Muscle of leg (tissue), 3 donors: ENCODE measurements at regions not wholly inside any gene's neighbourhood (a gene's known extent, or its start where the extent isn't known, plus 50 kb on each side); places are given as distances from the start of the nearest gene placed in this dataset.
"Not testable (repeated sequence)": the region's sequence is repeated elsewhere in the genome, so short reads cannot be mapped to it uniquely, and the experiment has no call there.

Source experiments
- DNase-seq: peaks from one replicate; pipeline ENCODE4 v3.0.0; 2013
- H3K27ac ChIP-seq: one replicate; pipeline ENCODE4 v1.5.1; 2013; ENCODE audit warnings: mild to moderate bottlenecking, low read length, control low read depth
- H3K27me3 ChIP-seq: one replicate; pipeline ENCODE4 v1.6.1; 2013; ENCODE audit warnings: low read length; ENCODE audit not compliant: control insufficient read depth, insufficient read depth
- H3K36me3 ChIP-seq: one replicate; pipeline ENCODE4 v1.6.1; 2013; ENCODE audit warnings: low read length; ENCODE audit not compliant: control insufficient read depth, insufficient read depth
- H3K4me1 ChIP-seq: one replicate; pipeline ENCODE4 v1.6.1; 2013; ENCODE audit warnings: low read length; ENCODE audit not compliant: control insufficient read depth, insufficient read depth
- H3K4me3 ChIP-seq: one replicate; pipeline ENCODE4 v1.5.1; 2013; ENCODE audit warnings: low read length, control low read depth
- H3K9me3 ChIP-seq: replicated peaks from 2 replicates; pipeline ENCODE4 v1.6.1; 2013; ENCODE audit warnings: low read depth, low read length; ENCODE audit not compliant: control insufficient read depth
- WGBS: methylation state at CpG from one replicate; pipeline ENCODE4 v1.1.5; 2013; ENCODE audit warnings: missing lambda C conversion rate; ENCODE audit not compliant: insufficient coverage; 5-methylcytosine and 5-hydroxymethylcytosine counted together

DNA sequence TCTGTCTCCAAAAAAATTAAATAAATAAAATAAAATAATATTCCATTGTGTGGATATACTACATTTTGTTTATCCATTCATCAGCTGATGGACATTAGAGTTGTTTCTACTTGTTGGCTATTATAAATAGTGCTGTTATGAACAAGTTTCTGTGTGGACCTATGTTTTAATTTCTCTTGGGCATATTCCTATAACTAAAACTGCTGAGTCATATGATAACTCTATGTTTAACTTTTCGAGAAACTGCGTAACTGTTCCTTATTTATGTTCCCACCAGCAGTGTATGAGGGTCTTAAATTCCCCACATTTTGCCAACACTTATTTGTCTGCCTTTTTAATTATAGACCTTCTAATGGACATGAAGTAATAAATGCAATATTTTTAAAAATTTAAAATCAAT is 80.0 kb upstream of the XIST start:
- no peak overlapping the region for H3K4me3 ChIP-seq
- no peaks in the 10 kb centered on the region for H3K36me3 ChIP-seq
- no peaks in the 10 kb centered on the region for H3K9me3 ChIP-seq
- no CpG with 5 or more reads among the region's 2 CpGs for WGBS
- DNase-seq = no peak
- peaks cover 2% of the 10 kb centered on the region for H3K27me3 ChIP-seq
- H3K4me1 ChIP-seq = no peaks in the 10 kb centered on the region
- no peak overlapping the region for H3K27ac ChIP-seq

DNA sequence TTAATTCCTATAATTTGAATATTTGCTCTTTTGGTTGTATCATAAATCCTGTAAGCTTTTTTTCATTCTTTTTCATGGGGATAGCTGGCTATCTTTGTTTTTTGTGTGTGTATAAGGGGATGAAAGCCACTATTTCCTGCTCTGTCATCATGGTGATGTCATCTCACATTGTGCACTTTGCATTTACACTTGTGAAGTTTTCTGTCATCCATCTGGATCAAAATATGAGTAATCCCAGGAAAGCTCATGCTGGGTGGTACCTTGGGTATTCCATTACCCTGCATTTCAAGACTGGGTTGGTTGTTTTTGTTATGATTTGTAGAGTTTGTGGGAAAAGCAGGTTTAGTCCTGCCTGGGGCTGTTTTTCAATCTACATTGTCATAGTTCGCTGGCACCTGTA is 77.8 kb upstream of the XIST start:
- no peak for DNase-seq
- H3K27me3 ChIP-seq = peaks cover 1% of the 10 kb centered on the region
- H3K36me3 ChIP-seq = no peaks in the 10 kb centered on the region
- no peaks in the 10 kb centered on the region for H3K9me3 ChIP-seq
- WGBS = no CpG with 5 or more reads among the region's 1 CpG
- H3K27ac ChIP-seq = no peak overlapping the region
- no peaks in the 10 kb centered on the region for H3K4me1 ChIP-seq
- no peak overlapping the region for H3K4me3 ChIP-seq

DNA sequence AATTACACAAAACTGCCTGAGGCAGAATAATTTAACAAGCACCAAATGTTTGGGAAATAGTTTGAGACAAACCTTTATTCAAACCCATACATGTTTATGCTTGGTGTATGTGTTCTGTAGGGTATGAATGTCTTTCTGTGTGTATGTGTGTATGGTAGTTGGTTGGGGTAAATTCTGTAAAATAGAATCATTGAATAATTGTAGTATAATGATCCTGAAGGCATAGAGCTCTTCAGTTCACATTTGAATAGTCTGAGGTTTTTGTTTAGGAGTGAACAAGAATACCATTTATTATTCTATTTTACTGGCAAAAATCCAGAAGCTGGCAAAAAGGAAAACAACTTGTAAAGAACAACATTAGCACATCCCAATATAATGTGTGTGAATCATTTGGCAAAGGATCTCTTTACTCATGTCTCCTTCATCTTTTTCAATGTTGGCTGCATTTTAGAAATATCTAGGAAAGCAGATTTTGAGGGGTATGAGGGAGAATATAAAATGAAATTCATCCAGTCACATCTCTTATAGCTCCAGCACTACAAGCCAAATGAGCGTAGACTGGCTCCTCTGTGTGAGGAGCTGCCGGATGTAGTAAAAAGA is 70.4 kb upstream of the XIST start:
- H3K36me3 ChIP-seq = no peaks in the 10 kb centered on the region
- no CpG with 5 or more reads among the region's 2 CpGs for WGBS

DNA sequence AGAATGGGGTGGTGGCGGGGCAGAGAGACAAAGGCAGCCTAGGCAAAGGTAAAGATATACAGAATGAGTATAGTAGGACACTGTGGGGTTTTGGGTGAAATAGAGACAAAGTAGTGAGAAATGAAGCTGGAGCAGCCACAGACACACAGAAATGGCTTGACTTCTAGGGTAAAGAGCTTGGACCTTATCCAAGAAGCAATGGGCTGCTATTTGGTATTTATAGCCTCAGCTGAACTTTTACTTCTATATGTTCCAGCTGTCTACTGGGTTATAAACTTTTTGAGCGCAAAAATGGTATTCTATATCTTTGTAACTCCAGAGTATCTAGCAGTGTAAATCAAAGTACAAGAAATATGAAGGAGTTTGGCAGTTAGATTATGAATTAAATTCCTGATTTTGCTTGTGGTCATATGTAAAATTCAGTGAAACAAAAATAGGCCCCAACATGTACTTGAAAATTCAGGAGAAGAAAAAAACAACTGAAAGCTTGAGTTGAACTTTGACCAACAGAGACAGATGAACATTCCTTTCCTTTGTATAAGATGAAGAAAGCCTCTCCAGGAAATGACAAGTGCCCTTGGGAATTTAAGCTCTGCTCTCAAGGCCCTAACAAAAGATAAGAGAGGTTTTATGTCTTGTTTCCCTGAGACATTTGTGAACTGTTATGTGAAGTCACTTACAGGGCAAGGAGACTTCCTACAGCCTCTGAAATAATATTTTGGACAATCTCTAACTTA is 64.6 kb upstream of the XIST start:
- Histone ChIP-seq H3K27ac (no peak overlapping the region), H3K4me3 (no peak overlapping the region)
- peak; percentile 50 for DNase-seq

More for the DNA sequence above, 70.4 kb upstream of the XIST start:
- DNase-seq = no peak
- no peaks in the 10 kb centered on the region for H3K9me3 ChIP-seq
- no peak overlapping the region for H3K27ac ChIP-seq
- peaks cover 6% of the 10 kb centered on the region for H3K27me3 ChIP-seq
- H3K4me3 ChIP-seq = no peak overlapping the region
- H3K4me1 ChIP-seq = peaks cover 2% of the 10 kb centered on the region

DNA sequence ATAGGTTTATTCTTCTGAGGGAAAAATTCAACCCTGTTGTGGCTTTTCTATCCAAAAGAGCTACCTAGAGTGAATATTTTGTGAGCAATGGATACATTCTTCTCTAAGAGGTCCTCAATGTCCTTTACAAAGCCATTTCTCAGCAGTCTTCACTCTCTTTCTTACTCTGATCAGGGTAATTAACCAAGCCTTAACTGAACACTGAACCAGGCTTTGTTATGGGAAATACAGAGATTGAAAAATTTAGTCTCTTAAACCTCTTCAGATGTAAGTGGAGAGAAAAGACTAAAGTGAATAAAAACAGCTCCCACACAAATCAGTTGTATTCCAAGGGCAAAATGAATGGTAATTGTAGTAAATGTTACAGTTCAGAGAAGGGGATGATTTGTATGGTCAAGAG is 64.0 kb upstream of the XIST start:
- peaks cover 2% of the 10 kb centered on the region for H3K4me1 ChIP-seq
- no peaks in the 10 kb centered on the region for H3K36me3 ChIP-seq
- no peak for DNase-seq
- no peak overlapping the region for H3K27ac ChIP-seq
- H3K27me3 ChIP-seq = peaks cover 9% of the 10 kb centered on the region
- no peak overlapping the region for H3K4me3 ChIP-seq
- H3K9me3 ChIP-seq = no peaks in the 10 kb centered on the region

More for the DNA sequence above, 64.6 kb upstream of the XIST start:
- Histone ChIP-seq H3K36me3 (no peaks in the 10 kb centered on the region), H3K27me3 (peaks cover 9% of the 10 kb centered on the region), H3K9me3 (no peaks in the 10 kb centered on the region), H3K4me1 (peaks cover 2% of the 10 kb centered on the region)
- 86% methylated on average over 1 of the region's 2 CpGs for WGBS

DNA sequence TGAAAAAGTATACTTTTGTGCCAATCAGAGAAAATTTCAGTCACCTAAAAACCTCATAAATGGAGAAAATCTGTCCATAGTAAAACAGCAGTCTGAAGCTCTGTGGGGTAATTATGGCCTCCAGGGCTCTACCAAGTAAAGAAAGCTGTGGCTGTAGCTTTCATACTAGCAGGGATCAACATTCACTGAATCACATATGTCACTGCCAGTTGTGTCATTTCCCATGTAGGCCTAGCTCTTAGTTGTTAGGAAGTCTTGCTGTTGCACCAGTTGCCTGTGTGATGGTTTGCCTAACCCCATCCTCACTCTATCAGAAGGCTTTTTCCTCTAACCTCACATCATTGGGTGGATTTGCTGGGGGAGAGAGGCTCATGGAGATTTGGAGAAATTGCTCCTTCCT is 62.3 kb upstream of the XIST start:
- not testable (repeated sequence) for H3K4me3 ChIP-seq, H3K9me3 ChIP-seq, DNase-seq, H3K36me3 ChIP-seq, H3K27ac ChIP-seq, H3K4me1 ChIP-seq
- H3K27me3 ChIP-seq = peaks cover 10% of the 10 kb centered on the region

DNA sequence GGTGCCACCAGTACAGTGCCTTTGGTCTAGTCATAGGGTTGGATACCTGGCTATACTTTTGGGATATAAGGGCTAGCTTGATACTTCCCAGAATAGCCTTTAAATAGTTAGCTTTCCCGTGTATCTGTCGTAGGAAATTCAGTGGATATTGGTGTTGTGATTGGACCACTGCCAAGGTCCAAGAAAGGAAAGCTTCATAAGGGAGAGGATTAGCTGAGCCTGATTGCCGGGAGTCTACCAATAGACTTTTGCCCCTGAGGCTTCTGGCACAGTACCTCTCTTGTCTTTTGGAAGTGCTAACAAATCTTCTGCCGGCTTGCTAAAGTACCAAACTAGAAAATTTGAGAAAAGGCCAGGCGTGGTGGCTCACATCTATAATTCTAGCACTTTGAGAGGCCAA is 61.1 kb upstream of the XIST start:
- peaks cover 8% of the 10 kb centered on the region for H3K27me3 ChIP-seq
- WGBS = 50% methylated on average over 5 of the region's 5 CpGs
- no peak overlapping the region for H3K27ac ChIP-seq
- DNase-seq = peak; percentile 25
- H3K36me3 ChIP-seq = no peaks in the 10 kb centered on the region
- peaks cover 2% of the 10 kb centered on the region for H3K4me1 ChIP-seq
- H3K4me3 ChIP-seq = no peak overlapping the region
- no peaks in the 10 kb centered on the region for H3K9me3 ChIP-seq

DNA sequence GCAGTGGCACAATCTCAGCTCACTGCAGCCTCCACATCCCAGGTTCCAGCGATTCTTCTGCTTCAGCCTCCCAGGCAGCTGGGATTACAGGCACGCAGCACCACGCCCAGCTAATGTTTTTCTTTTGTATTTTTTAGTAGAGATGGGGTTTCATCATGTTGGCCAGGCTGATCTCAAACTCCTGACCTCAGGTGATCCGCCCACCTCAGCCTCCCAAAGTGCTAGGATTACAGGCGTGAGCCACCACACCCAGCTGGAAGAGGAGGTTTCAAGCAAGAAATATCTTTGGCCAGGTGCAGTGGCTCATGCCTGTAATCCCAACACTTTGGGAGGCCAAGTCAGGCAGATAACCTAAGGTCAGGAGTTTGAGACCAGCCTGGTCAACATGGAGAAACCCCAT is 59.4 kb upstream of the XIST start:
- not testable (repeated sequence) for H3K4me3 ChIP-seq, H3K36me3 ChIP-seq, H3K4me1 ChIP-seq, DNase-seq, H3K27ac ChIP-seq, H3K9me3 ChIP-seq, H3K27me3 ChIP-seq
- 100% methylated on average over 1 of the region's 5 CpGs for WGBS

DNA sequence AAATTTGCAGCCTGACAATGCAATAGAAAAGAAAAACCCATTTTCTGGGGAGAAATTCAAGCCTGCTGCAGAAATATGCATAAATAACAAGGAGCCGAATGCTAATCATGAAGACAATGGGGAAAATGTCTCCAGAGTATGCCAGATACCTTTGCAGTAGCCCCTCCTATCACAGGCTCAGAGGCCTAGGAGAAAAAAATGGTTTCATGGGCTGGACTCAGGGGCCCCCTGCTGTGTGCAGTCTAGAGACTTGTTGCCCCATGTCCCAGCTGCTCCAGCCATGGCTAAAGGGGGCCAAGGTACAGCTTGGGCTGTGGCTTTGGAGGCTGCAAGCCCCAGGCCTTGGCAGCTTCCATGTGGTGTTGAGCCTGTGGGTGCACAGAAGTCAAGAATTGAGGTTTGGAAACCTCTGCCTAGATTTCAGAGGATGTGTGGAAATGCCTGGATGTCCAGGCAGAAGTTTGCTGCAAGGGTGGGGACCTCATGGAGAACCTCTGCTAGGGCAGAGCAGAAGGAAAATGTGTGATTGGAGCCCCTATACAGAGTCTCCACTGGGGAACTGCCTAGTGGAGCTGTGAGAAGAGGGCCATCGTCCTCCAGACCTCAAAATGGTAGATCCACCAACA is 53.3 kb upstream of the XIST start:
- not testable (repeated sequence) for H3K4me1 ChIP-seq, H3K9me3 ChIP-seq, H3K4me3 ChIP-seq, DNase-seq, H3K27me3 ChIP-seq, H3K27ac ChIP-seq, H3K36me3 ChIP-seq
- 100% methylated on average over 1 of the region's 2 CpGs for WGBS

DNA sequence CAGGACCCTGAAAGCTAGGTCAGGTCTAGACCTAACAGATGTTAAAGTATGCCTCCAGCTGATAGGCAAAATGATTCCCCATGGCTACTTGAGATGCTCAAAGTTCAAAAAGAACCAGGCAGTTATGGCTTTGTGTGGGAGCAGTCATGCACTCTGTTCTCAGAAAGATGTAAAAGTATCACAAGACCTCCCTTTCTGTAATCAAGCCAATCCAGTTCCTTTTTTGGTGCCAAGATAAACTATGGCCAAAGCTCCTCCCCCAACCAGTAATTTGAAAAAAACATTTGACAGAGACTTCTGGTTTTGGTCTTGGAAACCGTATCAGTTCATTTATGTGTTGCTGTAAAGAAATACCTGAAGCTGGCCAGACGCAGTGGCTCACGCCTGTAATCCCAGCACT is 51.4 kb upstream of the XIST start:
- Histone ChIP-seq H3K27me3 (peaks cover 5% of the 10 kb centered on the region), H3K4me1 (no peaks in the 10 kb centered on the region), H3K4me3 (no peak overlapping the region), H3K27ac (no peak overlapping the region), H3K36me3 (no peaks in the 10 kb centered on the region), H3K9me3 (peaks cover 8% of the 10 kb centered on the region)
- WGBS = 100% methylated on average over 2 of the region's 3 CpGs
- DNase-seq = no peak
